ENCODE measurements at regions not wholly inside any gene's neighbourhood (a gene's known extent, or its start where the extent isn't known, plus 50 kb on each side); places are given as distances from the start of the nearest gene placed in this dataset.
A peak's percentile ranks its signal among the peaks of the same experiment; 100 is the strongest.

- H3K9me3 Mint-ChIP-seq (ENCODE audit: unreplicated experiment) = no peaks in the 10 kb centered on the region
- H3K36me3 Mint-ChIP-seq (ENCODE audit: unreplicated experiment) = no peaks in the 10 kb centered on the region
- H3K4me1 Mint-ChIP-seq (ENCODE audit: unreplicated experiment) = peaks cover 13% of the 10 kb centered on the region
- peak overlapping the region; percentile 81 for H3K4me3 Mint-ChIP-seq (ENCODE audit: unreplicated experiment)
- H3K27me3 Mint-ChIP-seq (ENCODE audit: unreplicated experiment) = peaks cover 26% of the 10 kb centered on the region
- DNase-seq (ENCODE audit: extremely low spot score, unreplicated experiment) = no peak
- TF ChIP-seq CTCF (IDR thresholded peaks at IDR 0.05) = no peak
- peak overlapping the region; percentile 23 for H3K27ac Mint-ChIP-seq (ENCODE audit: unreplicated experiment)
These were observed 61.1 kb downstream of the SPATA31C2 start for GRCh38 chr9:88077071-88077617.

GRCh38 chr9:88076286-88077070 is 61.8 kb downstream of the SPATA31C2 start:
- Mint-ChIP-seq H3K27ac (ENCODE audit: unreplicated experiment) (no peak overlapping the region), H3K4me3 (ENCODE audit: unreplicated experiment) (peak overlapping the region; percentile 81), H3K4me1 (ENCODE audit: unreplicated experiment) (peaks cover 13% of the 10 kb centered on the region), H3K9me3 (ENCODE audit: unreplicated experiment) (no peaks in the 10 kb centered on the region), H3K27me3 (ENCODE audit: unreplicated experiment) (peaks cover 31% of the 10 kb centered on the region), H3K36me3 (ENCODE audit: unreplicated experiment) (no peaks in the 10 kb centered on the region)
- no peak for DNase-seq (ENCODE audit: extremely low spot score, unreplicated experiment)
- TF ChIP-seq CTCF (IDR thresholded peaks at IDR 0.05) = peak; percentile 39

- H3K4me3 Mint-ChIP-seq (ENCODE audit: unreplicated experiment) = peak overlapping the region; percentile 81
- peaks cover 36% of the 10 kb centered on the region for H3K27me3 Mint-ChIP-seq (ENCODE audit: unreplicated experiment)
- no peaks in the 10 kb centered on the region for H3K9me3 Mint-ChIP-seq (ENCODE audit: unreplicated experiment)
- peaks cover 13% of the 10 kb centered on the region for H3K4me1 Mint-ChIP-seq (ENCODE audit: unreplicated experiment)
- DNase-seq (ENCODE audit: extremely low spot score, unreplicated experiment) = no peak
- TF ChIP-seq CTCF (IDR thresholded peaks at IDR 0.05) = no peak
- no peak overlapping the region for H3K27ac Mint-ChIP-seq (ENCODE audit: unreplicated experiment)
- H3K36me3 Mint-ChIP-seq (ENCODE audit: unreplicated experiment) = no peaks in the 10 kb centered on the region
These were observed 62.3 kb downstream of the SPATA31C2 start for GRCh38 chr9:88075966-88076285.

DNA sequence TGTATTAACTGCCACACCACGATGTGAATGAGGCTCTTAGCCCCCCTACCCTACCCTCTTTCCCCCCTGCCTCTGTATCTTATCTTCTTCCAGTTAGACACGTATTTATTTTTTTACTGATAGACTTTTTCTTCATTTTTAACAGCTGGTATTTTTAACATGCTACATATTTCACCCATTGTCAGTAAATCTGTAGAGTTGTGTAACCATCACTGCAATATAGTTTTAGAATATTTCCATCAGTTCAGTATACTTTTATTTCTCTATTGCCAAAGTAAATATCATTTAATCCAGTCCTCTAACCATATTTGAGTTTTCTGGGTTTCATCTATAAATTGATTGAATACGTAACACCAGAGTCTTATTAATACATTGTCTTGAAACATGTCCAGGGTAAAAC is 62.8 kb downstream of the SPATA31C2 start:
- TF ChIP-seq CTCF (IDR thresholded peaks at IDR 0.05) = no peak
- peaks cover 13% of the 10 kb centered on the region for H3K4me1 Mint-ChIP-seq (ENCODE audit: unreplicated experiment)
- no peak overlapping the region for H3K27ac Mint-ChIP-seq (ENCODE audit: unreplicated experiment)
- no peaks in the 10 kb centered on the region for H3K9me3 Mint-ChIP-seq (ENCODE audit: unreplicated experiment)
- H3K36me3 Mint-ChIP-seq (ENCODE audit: unreplicated experiment) = no peaks in the 10 kb centered on the region
- H3K4me3 Mint-ChIP-seq (ENCODE audit: unreplicated experiment) = peak overlapping the region; percentile 81
- peaks cover 40% of the 10 kb centered on the region for H3K27me3 Mint-ChIP-seq (ENCODE audit: unreplicated experiment)
- no peak for DNase-seq (ENCODE audit: extremely low spot score, unreplicated experiment)

DNA sequence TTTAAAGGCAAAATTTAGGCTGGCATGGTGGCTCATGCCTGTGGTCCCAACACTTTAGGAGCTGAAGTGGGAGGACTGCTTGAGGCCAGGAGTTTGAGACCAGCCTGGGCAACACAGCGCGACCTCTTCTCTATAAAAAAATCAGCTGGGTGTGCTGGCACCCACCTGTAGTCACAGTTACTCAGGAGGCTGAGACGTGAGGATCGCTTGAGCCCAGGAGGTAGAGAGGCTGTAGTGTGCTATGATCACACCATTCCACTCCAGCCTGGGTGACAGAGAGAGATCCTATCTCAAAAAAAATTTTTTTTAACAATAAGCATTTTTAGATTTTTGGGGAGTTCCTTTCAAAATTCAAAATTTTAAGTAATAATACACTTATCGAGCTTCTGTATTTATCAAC is 63.3 kb downstream of the SPATA31C2 start:
- no peak overlapping the region for H3K4me3 Mint-ChIP-seq (ENCODE audit: unreplicated experiment)
- H3K27ac Mint-ChIP-seq (ENCODE audit: unreplicated experiment) = no peak overlapping the region
- no peaks in the 10 kb centered on the region for H3K9me3 Mint-ChIP-seq (ENCODE audit: unreplicated experiment)
- no peak for DNase-seq (ENCODE audit: extremely low spot score, unreplicated experiment)
- TF ChIP-seq CTCF (IDR thresholded peaks at IDR 0.05) = no peak
- H3K27me3 Mint-ChIP-seq (ENCODE audit: unreplicated experiment) = peaks cover 46% of the 10 kb centered on the region
- no peaks in the 10 kb centered on the region for H3K36me3 Mint-ChIP-seq (ENCODE audit: unreplicated experiment)
- peaks cover 13% of the 10 kb centered on the region for H3K4me1 Mint-ChIP-seq (ENCODE audit: unreplicated experiment)

Measured in osteocyte (in vitro differentiated cells).